Activated T-helper 17 cell treated with anti-CD3 and anti-CD28 coated beads, Interleukin-2, amount 50 U/mL, for 72 hours (primary cell): ENCODE measurements at regions not wholly inside any gene's neighbourhood (a gene's known extent, or its start where the extent isn't known, plus 50 kb on each side); places are given as distances from the start of the nearest gene placed in this dataset.

Experiments
- ATAC-seq: fragments of 150-1000 bp; cut with Tn5 transposase; replicated peaks from 2 replicates; pipeline ENCODE4 v1.10.0; 2021; ENCODE audit warnings: mild to moderate bottlenecking, moderate library complexity
- H3K27ac Mint-ChIP-seq: one replicate; pipeline ENCODE4 v1.8.0; 2022; ENCODE audit warnings: mixed read lengths
- H3K27me3 Mint-ChIP-seq: one replicate; pipeline ENCODE4 v1.8.0; 2022; ENCODE audit warnings: mixed read lengths
- H3K36me3 Mint-ChIP-seq: one replicate; pipeline ENCODE4 v1.8.0; 2022; ENCODE audit warnings: low read depth, mild to moderate bottlenecking, mixed read lengths
- H3K4me1 Mint-ChIP-seq: one replicate; pipeline ENCODE4 v1.8.0; 2022; ENCODE audit warnings: mixed read lengths
- H3K4me3 Mint-ChIP-seq: one replicate; pipeline ENCODE4 v1.8.0; 2022; ENCODE audit warnings: mild to moderate bottlenecking, mixed read lengths
- H3K9me3 Mint-ChIP-seq: one replicate; pipeline ENCODE4 v1.8.0; 2022; ENCODE audit warnings: mixed read lengths

DNA sequence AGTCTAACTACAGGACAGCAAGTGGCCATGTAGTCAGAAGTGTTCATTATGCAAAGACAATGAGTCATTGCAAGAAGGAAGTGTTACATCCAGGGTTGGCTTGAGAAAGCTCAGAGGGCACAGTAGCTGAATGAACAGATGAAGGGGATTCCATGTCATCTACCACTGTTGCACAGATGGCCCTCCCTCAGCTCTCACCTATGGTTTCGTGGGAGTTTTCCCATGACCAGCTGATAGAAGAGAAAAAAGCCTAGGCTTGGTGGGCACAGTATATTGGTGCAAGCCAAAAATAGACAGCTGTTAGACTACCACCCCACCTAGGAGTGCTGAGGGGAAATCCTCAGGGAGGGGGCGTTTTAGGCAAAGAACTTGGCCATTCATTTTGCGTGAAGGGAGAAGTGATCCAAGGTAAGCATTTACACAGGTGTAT lies 217.0 kb downstream of the DMRT2 start:
- H3K36me3 Mint-ChIP-seq = no peaks in the 10 kb centered on the region
- H3K9me3 Mint-ChIP-seq = no peaks in the 10 kb centered on the region
- ATAC-seq = no peak
- H3K4me1 Mint-ChIP-seq = no peaks in the 10 kb centered on the region
- H3K27ac Mint-ChIP-seq = no peak overlapping the region
- H3K4me3 Mint-ChIP-seq = no peak overlapping the region
- no peaks in the 10 kb centered on the region for H3K27me3 Mint-ChIP-seq

DNA sequence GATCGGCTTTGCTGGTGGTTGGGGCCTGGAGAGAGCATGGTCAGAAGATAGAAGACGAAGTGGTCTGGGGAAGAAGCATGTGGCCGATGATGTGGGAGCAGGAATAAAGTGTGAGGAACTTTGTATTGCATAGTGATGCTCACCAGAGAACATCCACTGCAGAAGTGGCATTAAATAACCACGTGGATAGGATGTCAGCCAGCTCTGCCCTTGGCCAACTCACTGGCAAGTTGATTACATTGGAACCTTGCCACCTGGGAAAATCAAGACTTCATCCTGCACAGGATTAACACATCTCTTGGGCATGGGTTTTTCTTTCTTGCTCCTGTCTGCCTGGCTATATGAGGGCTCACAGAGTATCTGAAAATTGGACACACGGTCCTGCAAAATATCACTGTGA lies 217.4 kb downstream of the DMRT2 start:
- Mint-ChIP-seq H3K27me3 (no peaks in the 10 kb centered on the region), H3K27ac (no peak overlapping the region), H3K36me3 (no peaks in the 10 kb centered on the region), H3K4me1 (no peaks in the 10 kb centered on the region), H3K4me3 (no peak overlapping the region), H3K9me3 (no peaks in the 10 kb centered on the region)
- no peak for ATAC-seq

DNA sequence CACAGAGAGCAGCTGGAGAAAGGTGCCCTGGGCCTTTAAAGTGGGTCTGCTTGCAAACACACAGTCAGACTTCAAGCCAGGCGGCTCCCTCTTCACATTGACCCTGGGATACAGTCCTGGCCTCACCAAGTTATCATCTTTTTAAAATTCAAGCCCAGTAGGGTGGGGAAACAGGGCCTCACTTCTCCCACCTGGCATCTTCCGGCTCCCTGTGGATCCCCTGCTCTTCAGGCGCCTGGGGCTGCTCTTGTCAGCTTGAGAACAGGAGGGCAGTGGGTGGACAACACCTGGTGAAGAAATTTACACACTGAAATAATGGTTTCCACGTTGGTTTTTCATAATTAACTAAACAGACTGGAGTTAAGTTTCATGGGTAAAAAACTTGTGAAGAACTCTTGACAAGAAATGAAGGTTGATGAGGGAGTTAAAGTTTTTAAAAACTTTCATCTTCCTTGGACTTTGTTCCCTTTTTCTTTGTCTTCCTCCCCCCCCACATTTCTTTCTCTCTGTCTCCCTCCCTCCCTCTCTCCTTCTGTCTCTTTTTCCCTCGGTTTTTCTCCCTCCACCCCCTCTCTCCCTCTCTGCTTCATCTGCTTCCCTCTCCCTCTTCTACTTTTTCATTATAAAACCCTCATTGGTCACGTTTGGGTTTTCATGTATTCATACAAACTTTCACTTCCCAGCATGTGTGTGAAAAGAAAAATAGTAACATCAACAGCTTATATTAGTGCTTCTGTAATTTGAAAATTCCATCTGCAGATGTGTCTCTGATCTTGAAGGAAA lies 219.6 kb downstream of the DMRT2 start:
- Mint-ChIP-seq H3K27me3 (no peaks in the 10 kb centered on the region), H3K9me3 (no peaks in the 10 kb centered on the region), H3K27ac (no peak overlapping the region), H3K4me1 (no peaks in the 10 kb centered on the region), H3K36me3 (no peaks in the 10 kb centered on the region), H3K4me3 (no peak overlapping the region)
- no peak for ATAC-seq

DNA sequence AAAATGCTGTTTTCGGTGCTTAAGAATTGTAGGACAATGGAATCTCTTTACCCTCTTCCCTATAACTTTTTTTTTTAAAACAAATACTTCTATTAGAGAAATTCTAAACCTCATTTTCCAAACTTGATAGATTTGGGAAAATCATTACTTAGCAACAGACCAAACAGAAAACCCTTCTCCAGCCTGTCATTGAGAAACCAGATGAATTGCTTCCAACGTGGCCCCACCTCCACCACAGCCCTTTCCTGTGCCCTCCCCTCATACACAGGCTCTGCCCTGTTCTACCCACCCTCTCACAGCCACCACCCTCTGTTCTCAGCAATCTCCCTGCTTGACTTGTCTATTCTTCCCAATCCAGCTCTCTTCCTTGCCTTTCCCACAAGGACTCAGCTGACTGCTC lies 221.2 kb downstream of the DMRT2 start:
- ATAC-seq = no peak
- Mint-ChIP-seq H3K36me3 (no peaks in the 10 kb centered on the region), H3K4me1 (no peaks in the 10 kb centered on the region), H3K27ac (no peak overlapping the region), H3K27me3 (no peaks in the 10 kb centered on the region), H3K9me3 (no peaks in the 10 kb centered on the region), H3K4me3 (no peak overlapping the region)

DNA sequence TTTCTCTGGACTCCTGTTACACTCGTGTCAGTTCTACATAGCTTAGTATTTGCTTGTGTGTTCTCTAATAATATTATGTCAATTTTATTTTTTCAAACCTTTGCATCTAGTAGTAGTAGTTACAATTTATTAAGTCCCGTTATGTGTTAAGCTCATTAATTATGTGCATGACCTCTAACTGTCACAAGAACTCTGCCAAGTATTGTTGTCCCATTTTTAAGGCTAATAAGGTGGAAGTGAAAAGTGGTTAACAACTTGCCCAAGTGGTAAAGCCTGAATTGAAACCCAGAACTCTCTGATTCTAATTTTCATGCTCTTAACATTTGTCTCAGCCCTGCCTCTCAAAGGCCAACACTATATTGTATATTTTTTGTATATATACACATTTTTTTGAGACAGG lies 221.6 kb downstream of the DMRT2 start:
- no peak for ATAC-seq
- Mint-ChIP-seq H3K27ac (no peak overlapping the region), H3K4me3 (no peak overlapping the region), H3K9me3 (no peaks in the 10 kb centered on the region), H3K4me1 (no peaks in the 10 kb centered on the region), H3K36me3 (no peaks in the 10 kb centered on the region), H3K27me3 (no peaks in the 10 kb centered on the region)

DNA sequence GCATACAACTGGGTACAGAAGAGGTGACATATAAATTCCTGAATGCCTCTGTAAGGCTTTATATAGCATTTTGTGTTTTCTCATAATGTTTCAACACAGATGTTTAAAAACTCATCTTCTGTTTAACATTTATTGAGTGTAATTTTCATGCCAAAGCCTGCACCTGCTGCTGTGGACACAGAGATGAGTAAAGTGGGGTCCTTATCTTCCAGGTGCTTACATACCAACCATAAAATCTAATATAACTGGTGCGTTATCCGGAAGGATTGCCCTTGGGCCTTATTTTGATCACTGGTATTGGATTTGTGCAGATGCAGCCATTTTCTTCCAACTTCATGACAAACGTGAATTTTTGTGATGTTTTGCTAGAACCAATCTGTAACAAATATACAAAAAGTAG lies 222.3 kb downstream of the DMRT2 start:
- H3K27me3 Mint-ChIP-seq = no peaks in the 10 kb centered on the region
- no peak for ATAC-seq
- no peaks in the 10 kb centered on the region for H3K36me3 Mint-ChIP-seq
- no peaks in the 10 kb centered on the region for H3K9me3 Mint-ChIP-seq
- no peaks in the 10 kb centered on the region for H3K4me1 Mint-ChIP-seq
- no peak overlapping the region for H3K4me3 Mint-ChIP-seq
- H3K27ac Mint-ChIP-seq = no peak overlapping the region

DNA sequence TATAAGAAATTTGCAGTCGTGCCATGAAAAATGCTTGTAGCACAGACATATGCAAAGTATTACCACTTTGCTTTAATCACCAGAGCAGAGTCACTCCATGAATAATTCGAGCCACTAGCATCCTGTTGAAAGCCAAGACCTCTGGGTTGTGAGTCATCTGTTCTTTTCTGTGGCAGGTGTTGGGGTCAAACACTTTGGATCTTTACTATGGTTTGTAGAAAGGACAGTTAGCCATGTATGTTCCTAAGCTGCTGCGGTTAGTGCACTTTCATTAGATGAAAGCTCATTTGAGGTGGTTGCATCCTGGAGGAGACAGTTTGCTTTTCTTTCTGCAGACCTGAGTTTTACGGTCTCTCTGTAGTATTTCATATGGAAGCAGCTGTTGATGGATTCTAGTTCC lies 223.7 kb downstream of the DMRT2 start:
- no peaks in the 10 kb centered on the region for H3K4me1 Mint-ChIP-seq
- no peak overlapping the region for H3K27ac Mint-ChIP-seq
- no peak for ATAC-seq
- H3K4me3 Mint-ChIP-seq = no peak overlapping the region
- H3K36me3 Mint-ChIP-seq = no peaks in the 10 kb centered on the region
- H3K27me3 Mint-ChIP-seq = no peaks in the 10 kb centered on the region
- no peaks in the 10 kb centered on the region for H3K9me3 Mint-ChIP-seq

DNA sequence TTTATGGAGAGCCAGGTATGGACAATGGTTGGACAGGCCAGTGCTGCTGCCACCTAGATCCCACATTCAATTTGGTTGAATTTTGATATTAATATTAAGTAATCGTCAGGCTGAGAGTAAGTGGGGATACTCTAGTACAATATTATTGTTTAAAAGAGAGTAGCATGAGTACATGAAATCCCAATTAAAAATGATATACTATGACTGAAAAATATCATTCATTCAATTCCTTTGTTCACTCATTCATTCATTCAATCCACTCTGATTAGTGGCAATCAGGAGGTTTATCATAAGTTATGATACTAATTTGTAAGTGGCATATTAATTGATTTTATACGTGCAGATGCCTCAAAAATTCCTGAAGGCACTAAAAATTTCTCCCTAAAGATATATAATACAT lies 224.2 kb downstream of the DMRT2 start:
- Mint-ChIP-seq H3K27me3 (no peaks in the 10 kb centered on the region), H3K4me1 (no peaks in the 10 kb centered on the region), H3K9me3 (no peaks in the 10 kb centered on the region), H3K4me3 (no peak overlapping the region), H3K27ac (no peak overlapping the region), H3K36me3 (no peaks in the 10 kb centered on the region)
- ATAC-seq = no peak

DNA sequence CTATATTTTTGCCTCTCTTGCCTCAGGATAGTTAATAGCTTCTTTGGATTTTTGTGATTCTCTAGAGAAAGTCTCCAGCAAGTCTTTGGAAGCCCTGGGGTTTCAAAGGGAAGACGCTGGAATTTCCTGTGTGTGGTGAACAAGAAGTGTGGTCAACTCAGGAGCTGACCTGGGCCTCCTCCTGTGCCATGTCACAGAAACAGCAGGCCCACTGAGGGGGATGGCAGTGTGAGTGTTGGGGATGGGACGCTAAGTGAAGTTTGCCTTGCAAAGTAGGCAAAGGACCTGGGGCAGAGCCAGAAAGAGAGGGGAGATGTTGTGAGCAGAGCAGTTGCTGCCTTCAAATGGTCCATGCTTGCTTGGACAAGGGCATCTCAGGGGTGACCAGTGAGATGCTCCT lies 226.3 kb downstream of the DMRT2 start:
- H3K36me3 Mint-ChIP-seq = no peaks in the 10 kb centered on the region
- no peaks in the 10 kb centered on the region for H3K27me3 Mint-ChIP-seq
- no peak overlapping the region for H3K4me3 Mint-ChIP-seq

DNA sequence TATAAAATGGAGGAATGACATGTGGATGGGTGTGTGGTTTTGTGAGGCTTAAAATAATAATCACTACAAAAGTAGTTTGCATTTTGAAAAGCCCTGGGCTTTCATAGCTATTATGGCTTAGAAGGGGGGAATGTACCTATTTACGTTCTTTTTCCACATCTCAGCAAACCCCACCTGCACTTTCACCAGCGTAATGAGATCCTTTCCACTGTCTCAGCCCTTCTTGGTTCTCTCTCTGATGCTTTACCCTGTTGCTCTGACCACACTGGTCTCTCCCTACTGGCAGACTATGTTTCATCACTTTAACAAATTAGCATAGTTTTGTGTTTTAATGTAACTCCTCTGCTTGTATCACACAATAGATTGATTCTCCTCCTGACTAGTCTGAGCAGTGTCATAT lies 234.6 kb downstream of the DMRT2 start:
- H3K27me3 Mint-ChIP-seq = peaks cover 14% of the 10 kb centered on the region
- H3K4me3 Mint-ChIP-seq = no peak overlapping the region
- peaks cover 16% of the 10 kb centered on the region for H3K9me3 Mint-ChIP-seq
- no peak overlapping the region for H3K27ac Mint-ChIP-seq
- H3K4me1 Mint-ChIP-seq = no peaks in the 10 kb centered on the region
- no peaks in the 10 kb centered on the region for H3K36me3 Mint-ChIP-seq
- no peak for ATAC-seq

More for the DNA sequence above, 226.3 kb downstream of the DMRT2 start:
- Mint-ChIP-seq H3K9me3 (no peaks in the 10 kb centered on the region), H3K4me1 (no peaks in the 10 kb centered on the region), H3K27ac (no peak overlapping the region)
- ATAC-seq = no peak

DNA sequence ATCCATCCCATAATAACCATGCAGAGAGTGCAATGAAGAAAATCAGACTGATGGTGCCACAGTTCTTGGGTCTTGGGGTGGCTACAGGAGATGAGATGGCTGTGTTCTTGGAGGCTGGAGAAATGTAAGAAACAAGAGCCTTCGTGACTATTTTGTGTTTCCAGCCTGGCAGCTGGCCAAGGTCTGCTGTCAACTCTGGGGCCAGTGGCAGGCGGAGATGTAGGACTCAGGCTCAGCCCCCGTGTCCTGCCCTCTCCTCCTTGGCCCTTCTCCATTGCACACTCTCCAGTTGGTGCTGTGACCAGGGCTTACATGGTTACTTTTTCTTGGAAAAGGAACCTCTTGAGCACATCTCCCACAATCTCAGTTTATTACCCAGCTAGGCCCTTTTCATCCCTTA lies 235.4 kb downstream of the DMRT2 start:
- no peak for ATAC-seq
- Mint-ChIP-seq H3K36me3 (no peaks in the 10 kb centered on the region), H3K4me1 (no peaks in the 10 kb centered on the region), H3K27me3 (peaks cover 14% of the 10 kb centered on the region), H3K27ac (no peak overlapping the region), H3K4me3 (no peak overlapping the region), H3K9me3 (peaks cover 16% of the 10 kb centered on the region)

DNA sequence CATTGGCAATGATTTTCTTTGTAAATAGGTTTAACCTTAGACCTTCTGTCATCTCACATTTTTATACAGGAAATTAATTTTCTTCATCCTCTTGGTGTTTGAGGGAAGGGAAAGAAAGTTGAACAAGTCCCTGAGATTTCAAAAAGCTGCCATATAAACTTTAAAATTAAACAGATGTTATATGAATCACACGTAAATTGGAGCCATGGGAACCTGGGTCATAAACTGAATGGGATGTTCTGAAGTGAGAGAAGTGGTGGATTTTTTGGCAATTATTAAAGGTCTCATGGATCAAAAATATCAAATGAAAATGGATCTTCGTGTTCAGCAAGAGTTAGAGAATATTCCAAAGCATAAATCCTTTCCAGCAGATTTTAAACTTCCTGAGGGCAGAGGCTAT lies 242.2 kb downstream of the DMRT2 start:
- Mint-ChIP-seq H3K27ac (no peak overlapping the region), H3K36me3 (no peaks in the 10 kb centered on the region), H3K9me3 (peaks cover 3% of the 10 kb centered on the region), H3K4me1 (no peaks in the 10 kb centered on the region), H3K27me3 (peaks cover 3% of the 10 kb centered on the region), H3K4me3 (no peak overlapping the region)
- no peak for ATAC-seq

DNA sequence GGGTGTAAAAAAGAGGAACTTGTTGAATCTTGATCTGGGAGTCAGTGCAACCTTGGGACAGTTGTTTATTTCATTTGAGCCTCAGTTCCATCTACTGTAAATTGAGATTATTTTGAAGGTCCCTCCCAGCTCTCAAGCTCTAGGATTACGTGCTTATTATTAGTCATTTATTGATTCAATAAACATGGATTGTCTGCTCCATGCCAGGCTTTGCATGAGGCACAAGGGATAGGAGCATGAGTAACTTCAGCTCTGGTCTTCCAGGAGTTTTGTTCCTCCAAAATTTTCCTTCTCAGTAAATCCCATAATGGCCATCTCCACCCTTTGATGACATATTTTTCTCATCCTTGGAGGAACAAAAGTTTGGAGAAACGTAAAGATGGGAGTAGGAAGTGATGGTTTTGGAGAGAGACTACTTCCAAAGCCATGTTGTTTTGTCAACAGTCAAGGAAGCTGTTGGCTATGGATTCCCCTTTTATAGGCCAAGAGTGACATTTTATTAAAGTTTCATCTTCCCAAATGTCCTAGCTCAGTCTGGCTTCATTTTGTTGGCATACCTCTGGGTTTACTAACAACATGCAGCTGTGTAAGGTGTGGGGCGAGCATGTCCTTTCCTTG lies 244.6 kb downstream of the DMRT2 start:
- H3K4me3 Mint-ChIP-seq = no peak overlapping the region
- no peak for ATAC-seq
- peaks cover 3% of the 10 kb centered on the region for H3K27me3 Mint-ChIP-seq
- peaks cover 3% of the 10 kb centered on the region for H3K9me3 Mint-ChIP-seq
- no peaks in the 10 kb centered on the region for H3K4me1 Mint-ChIP-seq
- H3K27ac Mint-ChIP-seq = no peak overlapping the region
- H3K36me3 Mint-ChIP-seq = no peaks in the 10 kb centered on the region

DNA sequence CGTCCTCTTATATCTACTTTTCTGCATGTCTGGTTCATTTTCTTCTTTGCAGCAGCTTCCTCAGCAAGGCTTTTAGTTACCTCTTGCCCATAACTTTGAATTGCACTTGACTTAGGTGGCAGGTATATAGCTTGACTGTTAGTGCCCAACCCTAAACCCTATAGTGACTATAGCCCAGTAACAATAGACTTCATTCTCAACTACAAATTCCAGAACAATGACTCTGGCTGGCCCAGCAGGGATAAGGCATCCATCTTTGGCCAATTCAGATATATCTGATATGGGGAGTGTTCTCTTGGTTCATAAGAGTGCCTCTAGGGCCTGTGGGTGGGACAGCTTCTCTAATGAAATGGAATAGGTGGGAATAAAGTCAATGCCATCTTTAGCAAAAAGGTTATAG lies 246.2 kb downstream of the DMRT2 start:
- Mint-ChIP-seq H3K27me3 (peaks cover under 1% of the 10 kb centered on the region), H3K27ac (no peak overlapping the region), H3K4me3 (no peak overlapping the region), H3K36me3 (no peaks in the 10 kb centered on the region), H3K9me3 (peaks cover under 1% of the 10 kb centered on the region), H3K4me1 (no peaks in the 10 kb centered on the region)
- ATAC-seq = no peak

DNA sequence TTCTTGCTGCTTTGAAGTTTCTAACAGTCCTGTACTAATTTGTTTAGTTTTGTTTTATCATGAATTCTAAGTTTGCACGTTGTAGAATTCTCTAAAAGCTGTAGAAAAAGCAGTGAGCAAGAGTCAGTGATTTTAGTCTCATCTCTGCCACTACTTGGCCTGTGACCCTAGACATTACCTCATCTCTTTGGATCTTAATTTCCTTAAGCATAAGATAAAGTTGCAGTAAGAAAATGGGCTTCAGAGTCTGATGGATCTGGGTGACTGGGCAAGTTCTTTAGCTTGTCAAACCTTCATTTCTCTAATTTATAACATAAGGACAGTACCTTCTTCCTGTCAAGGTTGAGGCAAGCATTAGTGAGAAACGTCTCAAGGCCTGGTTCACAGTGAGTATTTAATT lies 247.9 kb downstream of the DMRT2 start:
- H3K27ac Mint-ChIP-seq = no peak overlapping the region
- H3K9me3 Mint-ChIP-seq = no peaks in the 10 kb centered on the region
- no peaks in the 10 kb centered on the region for H3K4me1 Mint-ChIP-seq
- no peak for ATAC-seq
- H3K36me3 Mint-ChIP-seq = no peaks in the 10 kb centered on the region
- no peak overlapping the region for H3K4me3 Mint-ChIP-seq
- H3K27me3 Mint-ChIP-seq = no peaks in the 10 kb centered on the region
